ENCODE measurements at regions not wholly inside any gene's neighbourhood (a gene's known extent, or its start where the extent isn't known, plus 50 kb on each side); places are given as distances from the start of the nearest gene placed in this dataset.
"Not testable (repeated sequence)": the region's sequence is repeated elsewhere in the genome, so short reads cannot be mapped to it uniquely, and the experiment has no call there.

DNA sequence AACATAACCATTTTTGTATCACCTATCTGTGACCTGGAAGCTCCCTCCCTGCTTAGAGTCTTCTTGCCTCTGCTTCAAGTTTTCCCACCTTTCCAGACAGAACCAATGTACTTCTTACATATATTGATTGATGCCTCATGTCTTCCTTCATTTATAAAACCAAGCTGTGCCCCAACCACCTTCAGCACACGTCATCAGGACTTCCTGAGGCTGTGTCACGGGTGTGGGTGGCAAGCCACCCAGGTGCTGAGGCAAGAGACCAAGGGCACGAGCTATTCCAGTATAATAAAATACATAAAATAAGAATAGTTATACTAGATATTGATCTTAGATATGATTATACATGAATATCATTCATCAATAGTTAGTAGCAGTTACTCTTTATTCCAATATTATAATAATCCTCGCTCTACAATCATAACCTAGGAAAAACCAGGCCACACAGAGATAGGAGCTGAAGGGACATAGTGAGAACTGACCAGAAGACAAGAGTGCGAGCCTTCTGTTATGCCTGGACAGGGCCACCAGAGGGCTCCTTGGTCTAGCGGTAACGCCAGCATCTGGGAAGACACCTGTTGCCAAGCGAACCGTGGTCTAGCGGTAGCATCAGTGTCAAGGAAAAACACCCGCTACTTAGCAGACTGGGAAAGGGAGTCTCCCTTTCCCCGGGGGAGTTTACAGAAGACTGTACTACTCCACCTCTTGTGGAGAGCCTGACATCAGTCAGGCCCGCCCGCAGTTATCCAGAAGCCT is 180.2 kb upstream of the ERCC4 start:
- not testable (repeated sequence) for TF ChIP-seq EZH2 (IDR thresholded peaks at IDR 0.05; ENCODE audit: low read depth, unreplicated experiment); POLR2AphosphoS5 (IDR thresholded peaks at IDR 0.05; ENCODE audit: low read depth); EZH2phosphoT487 (IDR thresholded peaks at IDR 0.05; ENCODE audit: unreplicated experiment); ZNF114 (CRISPR knock-in tag; IDR thresholded peaks at IDR 0.05); JUNB (IDR thresholded peaks at IDR 0.05; ENCODE audit: unreplicated experiment)
- TF ChIP-seq, protein P1, sequence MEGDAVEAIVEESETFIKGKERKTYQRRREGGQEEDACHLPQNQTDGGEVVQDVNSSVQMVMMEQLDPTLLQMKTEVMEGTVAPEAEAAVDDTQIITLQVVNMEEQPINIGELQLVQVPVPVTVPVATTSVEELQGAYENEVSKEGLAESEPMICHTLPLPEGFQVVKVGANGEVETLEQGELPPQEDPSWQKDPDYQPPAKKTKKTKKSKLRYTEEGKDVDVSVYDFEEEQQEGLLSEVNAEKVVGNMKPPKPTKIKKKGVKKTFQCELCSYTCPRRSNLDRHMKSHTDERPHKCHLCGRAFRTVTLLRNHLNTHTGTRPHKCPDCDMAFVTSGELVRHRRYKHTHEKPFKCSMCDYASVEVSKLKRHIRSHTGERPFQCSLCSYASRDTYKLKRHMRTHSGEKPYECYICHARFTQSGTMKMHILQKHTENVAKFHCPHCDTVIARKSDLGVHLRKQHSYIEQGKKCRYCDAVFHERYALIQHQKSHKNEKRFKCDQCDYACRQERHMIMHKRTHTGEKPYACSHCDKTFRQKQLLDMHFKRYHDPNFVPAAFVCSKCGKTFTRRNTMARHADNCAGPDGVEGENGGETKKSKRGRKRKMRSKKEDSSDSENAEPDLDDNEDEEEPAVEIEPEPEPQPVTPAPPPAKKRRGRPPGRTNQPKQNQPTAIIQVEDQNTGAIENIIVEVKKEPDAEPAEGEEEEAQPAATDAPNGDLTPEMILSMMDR (conservative IDR thresholded peaks at IDR 0.05; ENCODE audit: low read depth in 2 of 2) = peak; percentile 45 to 57
- TF ChIP-seq, protein P2, sequence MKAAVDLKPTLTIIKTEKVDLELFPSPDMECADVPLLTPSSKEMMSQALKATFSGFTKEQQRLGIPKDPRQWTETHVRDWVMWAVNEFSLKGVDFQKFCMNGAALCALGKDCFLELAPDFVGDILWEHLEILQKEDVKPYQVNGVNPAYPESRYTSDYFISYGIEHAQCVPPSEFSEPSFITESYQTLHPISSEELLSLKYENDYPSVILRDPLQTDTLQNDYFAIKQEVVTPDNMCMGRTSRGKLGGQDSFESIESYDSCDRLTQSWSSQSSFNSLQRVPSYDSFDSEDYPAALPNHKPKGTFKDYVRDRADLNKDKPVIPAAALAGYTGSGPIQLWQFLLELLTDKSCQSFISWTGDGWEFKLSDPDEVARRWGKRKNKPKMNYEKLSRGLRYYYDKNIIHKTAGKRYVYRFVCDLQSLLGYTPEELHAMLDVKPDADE (IDR thresholded peaks at IDR 0.05) = not testable (repeated sequence)
- TF ChIP-seq, protein P3, sequence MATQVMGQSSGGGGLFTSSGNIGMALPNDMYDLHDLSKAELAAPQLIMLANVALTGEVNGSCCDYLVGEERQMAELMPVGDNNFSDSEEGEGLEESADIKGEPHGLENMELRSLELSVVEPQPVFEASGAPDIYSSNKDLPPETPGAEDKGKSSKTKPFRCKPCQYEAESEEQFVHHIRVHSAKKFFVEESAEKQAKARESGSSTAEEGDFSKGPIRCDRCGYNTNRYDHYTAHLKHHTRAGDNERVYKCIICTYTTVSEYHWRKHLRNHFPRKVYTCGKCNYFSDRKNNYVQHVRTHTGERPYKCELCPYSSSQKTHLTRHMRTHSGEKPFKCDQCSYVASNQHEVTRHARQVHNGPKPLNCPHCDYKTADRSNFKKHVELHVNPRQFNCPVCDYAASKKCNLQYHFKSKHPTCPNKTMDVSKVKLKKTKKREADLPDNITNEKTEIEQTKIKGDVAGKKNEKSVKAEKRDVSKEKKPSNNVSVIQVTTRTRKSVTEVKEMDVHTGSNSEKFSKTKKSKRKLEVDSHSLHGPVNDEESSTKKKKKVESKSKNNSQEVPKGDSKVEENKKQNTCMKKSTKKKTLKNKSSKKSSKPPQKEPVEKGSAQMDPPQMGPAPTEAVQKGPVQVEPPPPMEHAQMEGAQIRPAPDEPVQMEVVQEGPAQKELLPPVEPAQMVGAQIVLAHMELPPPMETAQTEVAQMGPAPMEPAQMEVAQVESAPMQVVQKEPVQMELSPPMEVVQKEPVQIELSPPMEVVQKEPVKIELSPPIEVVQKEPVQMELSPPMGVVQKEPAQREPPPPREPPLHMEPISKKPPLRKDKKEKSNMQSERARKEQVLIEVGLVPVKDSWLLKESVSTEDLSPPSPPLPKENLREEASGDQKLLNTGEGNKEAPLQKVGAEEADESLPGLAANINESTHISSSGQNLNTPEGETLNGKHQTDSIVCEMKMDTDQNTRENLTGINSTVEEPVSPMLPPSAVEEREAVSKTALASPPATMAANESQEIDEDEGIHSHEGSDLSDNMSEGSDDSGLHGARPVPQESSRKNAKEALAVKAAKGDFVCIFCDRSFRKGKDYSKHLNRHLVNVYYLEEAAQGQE (IDR thresholded peaks at IDR 0.05; ENCODE audit: unreplicated experiment) = not testable (repeated sequence)
